ENCODE measurements at regions not wholly inside any gene's neighbourhood (a gene's known extent, or its start where the extent isn't known, plus 50 kb on each side); places are given as distances from the start of the nearest gene placed in this dataset.
"Not testable (repeated sequence)": the region's sequence is repeated elsewhere in the genome, so short reads cannot be mapped to it uniquely, and the experiment has no call there.

GRCh38 chr12:90443466-90443865 is 511.5 kb downstream of the CCER1 start:
- TF ChIP-seq CTCF (IDR thresholded peaks at IDR 0.05; ENCODE audit: borderline replicate concordance, extremely low read depth, low read length, poor library complexity, severe bottlenecking); EZH2 (IDR thresholded peaks at IDR 0.05; ENCODE audit: borderline replicate concordance, low read depth, low read length, severe bottlenecking): not testable (repeated sequence)
